HEK293T (cell line): ENCODE measurements at regions not wholly inside any gene's neighbourhood (a gene's known extent, or its start where the extent isn't known, plus 50 kb on each side); places are given as distances from the start of the nearest gene placed in this dataset.

Experiments
- CTCF ChIA-PET: fragments of 350-600 bp; formaldehyde crosslinking; extraction: SDS; loops from one replicate; lab custom pipeline; 2021; ENCODE audit warnings: antibody characterized with exemption, inconsistent platforms; lab: Yijun Ruan, JAX
- POLR2A ChIA-PET: fragments of 350-600 bp; formaldehyde crosslinking; extraction: SDS; loops from one replicate; lab custom pipeline; 2020; ENCODE audit warnings: antibody characterized with exemption, inconsistent platforms; lab: Yijun Ruan, JAX
- DNase-seq: peaks from one replicate; pipeline ENCODE4 v3.0.0; 2012; ENCODE audit warnings: mixed read lengths; ENCODE audit errors: extremely low spot score
- ARNT ChIP-seq: fragments of 450-650 bp; IDR thresholded peaks from 2 replicates; pipeline ENCODE4 v1.6.1; 2017; ENCODE audit warnings: mild to moderate bottlenecking
- BHLHE40 ChIP-seq: fragments of 450-650 bp; IDR thresholded peaks from 2 replicates; pipeline ENCODE4 v1.6.1; 2016; ENCODE audit warnings: mild to moderate bottlenecking, moderate library complexity, borderline replicate concordance
- CTBP1 ChIP-seq: fragments of 450-650 bp; IDR thresholded peaks from 2 replicates; pipeline ENCODE4 v1.6.1; 2016; ENCODE audit warnings: borderline replicate concordance
- ELF4 ChIP-seq: fragments of 450-650 bp; IDR thresholded peaks from 2 replicates; pipeline ENCODE4 v1.6.1; 2017; ENCODE audit warnings: antibody characterized with exemption
- FOXA1 ChIP-seq: fragments of 450-650 bp; IDR thresholded peaks from 2 replicates; pipeline ENCODE4 v1.6.1; 2016; ENCODE audit warnings: mild to moderate bottlenecking
- FOXK2 ChIP-seq: fragments of 450-650 bp; IDR thresholded peaks from 2 replicates; pipeline ENCODE4 v1.6.1; 2016; ENCODE audit warnings: mild to moderate bottlenecking
- FOXM1 ChIP-seq: fragments of 450-650 bp; IDR thresholded peaks from 2 replicates; pipeline ENCODE4 v1.6.1; 2017; ENCODE audit warnings: mild to moderate bottlenecking, borderline replicate concordance
- HDGF ChIP-seq: fragments of 450-650 bp; IDR thresholded peaks from 2 replicates; pipeline ENCODE4 v1.6.1; 2017; ENCODE audit warnings: antibody characterized with exemption, borderline replicate concordance
- L3MBTL2 ChIP-seq: fragments of 450-650 bp; conservative IDR thresholded peaks from 2 replicates; pipeline ENCODE4 v1.6.1; 2016; ENCODE audit warnings: mild to moderate bottlenecking
- LEF1 ChIP-seq: fragments of 450-650 bp; IDR thresholded peaks from 2 replicates; pipeline ENCODE4 v1.6.1; 2017; ENCODE audit warnings: mild to moderate bottlenecking, borderline replicate concordance
- NFRKB ChIP-seq: fragments of 450-650 bp; IDR thresholded peaks from 2 replicates; pipeline ENCODE4 v1.6.1; 2016; ENCODE audit warnings: mild to moderate bottlenecking, moderate library complexity
- PKNOX1 ChIP-seq: fragments of 450-650 bp; IDR thresholded peaks from 2 replicates; pipeline ENCODE4 v1.6.1; 2016
- SP1 ChIP-seq: fragments of 450-650 bp; IDR thresholded peaks from 2 replicates; pipeline ENCODE4 v1.6.1; 2017
- SUZ12 ChIP-seq: fragments of 450-650 bp; IDR thresholded peaks from 2 replicates; pipeline ENCODE4 v1.6.1; 2016; ENCODE audit warnings: mild to moderate bottlenecking
- TARDBP ChIP-seq: fragments of 450-650 bp; IDR thresholded peaks from 2 replicates; pipeline ENCODE4 v1.6.1; 2016
- ZNF384 ChIP-seq: fragments of 450-650 bp; IDR thresholded peaks from 2 replicates; pipeline ENCODE4 v1.6.1; 2016

GRCh38 chr3:67719333-67719732, 64.9 kb upstream of the SUCLG2 start:
- ChIA-PET CTCF (no interaction called here), POLR2A (no interaction called here)
- DNase-seq: no peak
- TF ChIP-seq SUZ12: no peak
- no peak for TF ChIP-seq SP1
- no peak for TF ChIP-seq ZNF384
- no peak for TF ChIP-seq BHLHE40
- no peak for TF ChIP-seq PKNOX1

GRCh38 chr3:67715971-67716370, 61.6 kb upstream of the SUCLG2 start:
- CTCF ChIA-PET: no interaction called here
- DNase-seq: no peak
- POLR2A ChIA-PET: no interaction called here

GRCh38 chr3:67713764-67714469, 59.5 kb upstream of the SUCLG2 start:
- TF ChIP-seq BHLHE40 (no peak), ELF4 (no peak), FOXA1 (no peak), NFRKB (no peak), SP1 (no peak), FOXK2 (no peak), TARDBP (no peak), PKNOX1 (no peak), HDGF (no peak), SUZ12 (no peak), CTBP1 (no peak), FOXM1 (no peak), LEF1 (no peak), ZNF384 (no peak), L3MBTL2 (no peak), ARNT (no peak)
- CTCF ChIA-PET: interaction anchor here (0.6 kb wide), 1 partner anchor 19 kb away, joined by 3 read pairs; no protein-coding TSS in a partner anchor
- POLR2A ChIA-PET: no interaction called here
- DNase-seq: no peak

More at GRCh38 chr3:67715971-67716370, 61.6 kb upstream of the SUCLG2 start:
- TF ChIP-seq LEF1 (no peak), SP1 (no peak), NFRKB (no peak), CTBP1 (no peak)

- no peak for DNase-seq
- POLR2A ChIA-PET: no interaction called here
- CTCF ChIA-PET: no interaction called here
These were observed 57.8 kb upstream of the SUCLG2 start for GRCh38 chr3:67712259-67712658.

GRCh38 chr3:67710396-67710795, 56.0 kb upstream of the SUCLG2 start:
- ChIA-PET POLR2A (no interaction called here), CTCF (no interaction called here)

More at GRCh38 chr3:67712259-67712658, 57.8 kb upstream of the SUCLG2 start:
- TF ChIP-seq BHLHE40: no peak
- no peak for TF ChIP-seq HDGF
- TF ChIP-seq ELF4: no peak
- no peak for TF ChIP-seq SUZ12
- no peak for TF ChIP-seq FOXM1
- no peak for TF ChIP-seq TARDBP
- no peak for TF ChIP-seq FOXK2
- no peak for TF ChIP-seq ARNT
- no peak for TF ChIP-seq L3MBTL2
- TF ChIP-seq LEF1: no peak
- TF ChIP-seq NFRKB: no peak
- no peak for TF ChIP-seq SP1
- TF ChIP-seq CTBP1: no peak
- no peak for TF ChIP-seq PKNOX1
- no peak for TF ChIP-seq ZNF384
- no peak for TF ChIP-seq FOXA1

More at GRCh38 chr3:67710396-67710795, 56.0 kb upstream of the SUCLG2 start:
- no peak for DNase-seq
- TF ChIP-seq TARDBP: no peak
- TF ChIP-seq LEF1: no peak
- TF ChIP-seq ARNT: no peak
- no peak for TF ChIP-seq SP1
- no peak for TF ChIP-seq HDGF
- TF ChIP-seq FOXA1: no peak
- no peak for TF ChIP-seq CTBP1
- no peak for TF ChIP-seq BHLHE40
- TF ChIP-seq PKNOX1: no peak
- no peak for TF ChIP-seq FOXM1
- TF ChIP-seq FOXK2: no peak
- no peak for TF ChIP-seq L3MBTL2
- TF ChIP-seq SUZ12: no peak
- TF ChIP-seq NFRKB: no peak
